ENCODE measurements at regions not wholly inside any gene's neighbourhood (a gene's known extent, or its start where the extent isn't known, plus 50 kb on each side); places are given as distances from the start of the nearest gene placed in this dataset.

DNA sequence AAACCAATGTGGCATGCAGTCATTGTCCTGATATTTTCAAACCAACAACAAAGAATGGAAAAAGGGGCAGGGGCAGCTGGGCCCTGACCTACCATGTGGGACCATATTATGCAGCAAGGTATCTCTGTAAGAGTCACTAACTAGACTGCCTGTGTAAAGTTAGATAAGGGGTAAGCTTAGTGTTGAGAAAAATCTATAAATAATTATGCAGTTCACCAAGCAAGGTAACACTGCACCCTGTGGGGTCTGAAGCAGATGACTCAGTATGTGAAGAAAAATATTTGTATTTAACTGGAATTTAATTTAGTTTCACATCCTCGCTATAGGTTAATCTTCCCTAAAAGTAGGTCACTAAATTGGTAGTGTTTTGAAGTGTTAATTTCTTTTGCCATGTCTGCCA, 99.3 kb downstream of the PPP1R3A start (continued):
- TF ChIP-seq POLR2AphosphoS2 (conservative IDR thresholded peaks at IDR 0.05; ENCODE audit: low read length) (no peak), CBX8 (IDR thresholded peaks at IDR 0.05) (no peak), POLR2A (IDR thresholded peaks at IDR 0.05; ENCODE audit: low read length) (no peak), ZNF302 (CRISPR knock-in tag; IDR thresholded peaks at IDR 0.05) (no peak), EHMT2 (IDR thresholded peaks at IDR 0.05; ENCODE audit: low read depth) (no peak), JUN (IDR thresholded peaks at IDR 0.05) (no peak)

- no peak for FAIRE-seq
- CTCF ChIA-PET = no interaction called here
- no peak overlapping the region for H3K4me3 ChIP-seq
These were observed 102.2 kb downstream of the PPP1R3A start for GRCh38 chr7:113816639-113817038.

DNA sequence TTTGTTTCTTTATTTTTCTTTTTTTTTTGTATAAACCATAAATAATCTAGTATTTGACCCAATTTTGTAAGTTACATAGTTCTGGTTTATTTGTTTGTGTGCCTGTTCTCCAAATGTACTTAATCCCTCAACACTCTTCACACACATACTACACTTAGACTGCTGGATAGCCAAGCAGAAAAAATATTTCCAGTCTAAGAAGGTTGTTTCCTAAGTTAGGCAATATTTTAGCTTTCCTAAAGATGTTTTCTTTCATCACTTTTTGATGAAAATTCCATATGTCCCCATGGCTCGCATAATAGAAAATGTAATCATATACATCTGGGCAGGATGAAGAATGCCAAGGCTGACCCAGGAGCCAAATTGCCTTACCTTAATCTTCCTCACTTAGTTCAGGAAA, 105.3 kb downstream of the PPP1R3A start:
- FAIRE-seq (no peak), ATAC-seq (no peak), DNase-seq (ENCODE audit: low read depth in 1 of 2, low spot score in 1 of 2) (no peak)
- Histone ChIP-seq H3K4me2 (no peak overlapping the region), H3K27ac (no peak overlapping the region), H3K4me1 (no peaks in the 10 kb centered on the region), H3K9me3 (no peaks in the 10 kb centered on the region), H3K4me3 (no peak overlapping the region)
- 23% methylated on average over 1 of the region's 1 CpG for WGBS (ENCODE audit: missing lambda C conversion rate)
- CTCF ChIA-PET = no interaction called here
- TF ChIP-seq RARB (CRISPR knock-in tag; IDR thresholded peaks at IDR 0.05) (no peak), GATA3 (IDR thresholded peaks at IDR 0.05; ENCODE audit: borderline replicate concordance) (no peak), HOXB13 (CRISPR knock-in tag; IDR thresholded peaks at IDR 0.05; ENCODE audit: low read depth) (no peak), PHF8 (IDR thresholded peaks at IDR 0.05; ENCODE audit: borderline replicate concordance, low read depth) (no peak), POLR2AphosphoS2 (conservative IDR thresholded peaks at IDR 0.05; ENCODE audit: low read length) (no peak), NPAS2 (CRISPR knock-in tag; IDR thresholded peaks at IDR 0.05; ENCODE audit: borderline replicate concordance) (no peak), ZSCAN20 (CRISPR knock-in tag; IDR thresholded peaks at IDR 0.05) (no peak), RCOR1 (IDR thresholded peaks at IDR 0.05; ENCODE audit: low read depth, low read length) (no peak), ZC3H11A (IDR thresholded peaks at IDR 0.05) (no peak), TFCP2L1 (CRISPR knock-in tag; IDR thresholded peaks at IDR 0.05) (no peak), BHLHE40 (IDR thresholded peaks at IDR 0.05; ENCODE audit: low read depth, low read length) (no peak), HDAC2 (IDR thresholded peaks at IDR 0.05) (no peak), MYC (IDR thresholded peaks at IDR 0.05; ENCODE audit: borderline replicate concordance, low read length) (no peak), CHD2 (IDR thresholded peaks at IDR 0.05; ENCODE audit: low read length, partially characterized antibody) (no peak), HES2 (IDR thresholded peaks at IDR 0.05) (no peak)
- TF ChIP-seq, protein P1, sequence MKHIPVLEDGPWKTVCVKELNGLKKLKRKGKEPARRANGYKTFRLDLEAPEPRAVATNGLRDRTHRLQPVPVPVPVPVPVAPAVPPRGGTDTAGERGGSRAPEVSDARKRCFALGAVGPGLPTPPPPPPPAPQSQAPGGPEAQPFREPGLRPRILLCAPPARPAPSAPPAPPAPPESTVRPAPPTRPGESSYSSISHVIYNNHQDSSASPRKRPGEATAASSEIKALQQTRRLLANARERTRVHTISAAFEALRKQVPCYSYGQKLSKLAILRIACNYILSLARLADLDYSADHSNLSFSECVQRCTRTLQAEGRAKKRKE (CRISPR knock-in tag; IDR thresholded peaks at IDR 0.05; ENCODE audit: low read depth) = no peak
- TF ChIP-seq, protein P2, sequence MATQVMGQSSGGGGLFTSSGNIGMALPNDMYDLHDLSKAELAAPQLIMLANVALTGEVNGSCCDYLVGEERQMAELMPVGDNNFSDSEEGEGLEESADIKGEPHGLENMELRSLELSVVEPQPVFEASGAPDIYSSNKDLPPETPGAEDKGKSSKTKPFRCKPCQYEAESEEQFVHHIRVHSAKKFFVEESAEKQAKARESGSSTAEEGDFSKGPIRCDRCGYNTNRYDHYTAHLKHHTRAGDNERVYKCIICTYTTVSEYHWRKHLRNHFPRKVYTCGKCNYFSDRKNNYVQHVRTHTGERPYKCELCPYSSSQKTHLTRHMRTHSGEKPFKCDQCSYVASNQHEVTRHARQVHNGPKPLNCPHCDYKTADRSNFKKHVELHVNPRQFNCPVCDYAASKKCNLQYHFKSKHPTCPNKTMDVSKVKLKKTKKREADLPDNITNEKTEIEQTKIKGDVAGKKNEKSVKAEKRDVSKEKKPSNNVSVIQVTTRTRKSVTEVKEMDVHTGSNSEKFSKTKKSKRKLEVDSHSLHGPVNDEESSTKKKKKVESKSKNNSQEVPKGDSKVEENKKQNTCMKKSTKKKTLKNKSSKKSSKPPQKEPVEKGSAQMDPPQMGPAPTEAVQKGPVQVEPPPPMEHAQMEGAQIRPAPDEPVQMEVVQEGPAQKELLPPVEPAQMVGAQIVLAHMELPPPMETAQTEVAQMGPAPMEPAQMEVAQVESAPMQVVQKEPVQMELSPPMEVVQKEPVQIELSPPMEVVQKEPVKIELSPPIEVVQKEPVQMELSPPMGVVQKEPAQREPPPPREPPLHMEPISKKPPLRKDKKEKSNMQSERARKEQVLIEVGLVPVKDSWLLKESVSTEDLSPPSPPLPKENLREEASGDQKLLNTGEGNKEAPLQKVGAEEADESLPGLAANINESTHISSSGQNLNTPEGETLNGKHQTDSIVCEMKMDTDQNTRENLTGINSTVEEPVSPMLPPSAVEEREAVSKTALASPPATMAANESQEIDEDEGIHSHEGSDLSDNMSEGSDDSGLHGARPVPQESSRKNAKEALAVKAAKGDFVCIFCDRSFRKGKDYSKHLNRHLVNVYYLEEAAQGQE (IDR thresholded peaks at IDR 0.05) = no peak
- POLR2A ChIA-PET = no interaction called here

More at GRCh38 chr7:113816639-113817038, 102.2 kb downstream of the PPP1R3A start:
- DNase-seq (ENCODE audit: low read depth in 1 of 2, low spot score in 1 of 2) (no peak), ATAC-seq (no peak)
- Histone ChIP-seq H3K9me3 (no peaks in the 10 kb centered on the region), H3K4me2 (no peak overlapping the region), H3K27ac (no peak overlapping the region), H3K4me1 (no peaks in the 10 kb centered on the region)
- no peak for TF ChIP-seq HES2 (IDR thresholded peaks at IDR 0.05)
- no peak for TF ChIP-seq MAFK (IDR thresholded peaks at IDR 0.05; ENCODE audit: partially characterized antibody)
- TF ChIP-seq HEYL (CRISPR knock-in tag; IDR thresholded peaks at IDR 0.05) = no peak
- TF ChIP-seq, protein P1 (CRISPR knock-in tag; IDR thresholded peaks at IDR 0.05; ENCODE audit: low read depth) = no peak
- POLR2A ChIA-PET = no interaction called here

All from A549 (cell line).